ENCODE measurements at regions not wholly inside any gene's neighbourhood (a gene's known extent, or its start where the extent isn't known, plus 50 kb on each side); places are given as distances from the start of the nearest gene placed in this dataset.

DNA sequence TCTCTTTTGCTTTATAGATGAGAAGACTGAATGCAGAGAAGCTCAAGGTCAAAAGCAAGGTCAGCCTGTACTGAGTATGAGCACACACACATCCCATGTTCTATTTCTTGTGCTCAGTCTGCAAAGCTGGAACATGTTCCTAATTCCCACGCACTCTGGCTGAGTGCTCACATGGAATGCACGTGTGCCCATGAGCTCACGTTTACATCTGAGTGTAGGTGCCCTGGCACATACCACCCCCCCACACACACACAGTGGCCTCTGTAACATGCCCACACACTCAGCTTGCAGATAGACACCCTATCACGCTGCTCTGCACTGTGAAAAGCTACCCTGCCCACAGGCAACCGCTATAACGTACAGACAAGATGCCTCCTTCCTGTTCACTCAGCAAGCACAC is 700.1 kb downstream of the MED13L start:
- TF ChIP-seq FOXA1 (IDR thresholded peaks at IDR 0.05) (no peak), TAF1 (conservative IDR thresholded peaks at IDR 0.05) (no peak), RXRA (IDR thresholded peaks at IDR 0.05) (no peak), RAD21 (IDR thresholded peaks at IDR 0.05) (no peak), EGR1 (IDR thresholded peaks at IDR 0.05; ENCODE audit: low read depth in 2 of 2) (no peak)
- TF ChIP-seq, protein P1, sequence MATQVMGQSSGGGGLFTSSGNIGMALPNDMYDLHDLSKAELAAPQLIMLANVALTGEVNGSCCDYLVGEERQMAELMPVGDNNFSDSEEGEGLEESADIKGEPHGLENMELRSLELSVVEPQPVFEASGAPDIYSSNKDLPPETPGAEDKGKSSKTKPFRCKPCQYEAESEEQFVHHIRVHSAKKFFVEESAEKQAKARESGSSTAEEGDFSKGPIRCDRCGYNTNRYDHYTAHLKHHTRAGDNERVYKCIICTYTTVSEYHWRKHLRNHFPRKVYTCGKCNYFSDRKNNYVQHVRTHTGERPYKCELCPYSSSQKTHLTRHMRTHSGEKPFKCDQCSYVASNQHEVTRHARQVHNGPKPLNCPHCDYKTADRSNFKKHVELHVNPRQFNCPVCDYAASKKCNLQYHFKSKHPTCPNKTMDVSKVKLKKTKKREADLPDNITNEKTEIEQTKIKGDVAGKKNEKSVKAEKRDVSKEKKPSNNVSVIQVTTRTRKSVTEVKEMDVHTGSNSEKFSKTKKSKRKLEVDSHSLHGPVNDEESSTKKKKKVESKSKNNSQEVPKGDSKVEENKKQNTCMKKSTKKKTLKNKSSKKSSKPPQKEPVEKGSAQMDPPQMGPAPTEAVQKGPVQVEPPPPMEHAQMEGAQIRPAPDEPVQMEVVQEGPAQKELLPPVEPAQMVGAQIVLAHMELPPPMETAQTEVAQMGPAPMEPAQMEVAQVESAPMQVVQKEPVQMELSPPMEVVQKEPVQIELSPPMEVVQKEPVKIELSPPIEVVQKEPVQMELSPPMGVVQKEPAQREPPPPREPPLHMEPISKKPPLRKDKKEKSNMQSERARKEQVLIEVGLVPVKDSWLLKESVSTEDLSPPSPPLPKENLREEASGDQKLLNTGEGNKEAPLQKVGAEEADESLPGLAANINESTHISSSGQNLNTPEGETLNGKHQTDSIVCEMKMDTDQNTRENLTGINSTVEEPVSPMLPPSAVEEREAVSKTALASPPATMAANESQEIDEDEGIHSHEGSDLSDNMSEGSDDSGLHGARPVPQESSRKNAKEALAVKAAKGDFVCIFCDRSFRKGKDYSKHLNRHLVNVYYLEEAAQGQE (IDR thresholded peaks at IDR 0.05): no peak
- TF ChIP-seq, protein P2, sequence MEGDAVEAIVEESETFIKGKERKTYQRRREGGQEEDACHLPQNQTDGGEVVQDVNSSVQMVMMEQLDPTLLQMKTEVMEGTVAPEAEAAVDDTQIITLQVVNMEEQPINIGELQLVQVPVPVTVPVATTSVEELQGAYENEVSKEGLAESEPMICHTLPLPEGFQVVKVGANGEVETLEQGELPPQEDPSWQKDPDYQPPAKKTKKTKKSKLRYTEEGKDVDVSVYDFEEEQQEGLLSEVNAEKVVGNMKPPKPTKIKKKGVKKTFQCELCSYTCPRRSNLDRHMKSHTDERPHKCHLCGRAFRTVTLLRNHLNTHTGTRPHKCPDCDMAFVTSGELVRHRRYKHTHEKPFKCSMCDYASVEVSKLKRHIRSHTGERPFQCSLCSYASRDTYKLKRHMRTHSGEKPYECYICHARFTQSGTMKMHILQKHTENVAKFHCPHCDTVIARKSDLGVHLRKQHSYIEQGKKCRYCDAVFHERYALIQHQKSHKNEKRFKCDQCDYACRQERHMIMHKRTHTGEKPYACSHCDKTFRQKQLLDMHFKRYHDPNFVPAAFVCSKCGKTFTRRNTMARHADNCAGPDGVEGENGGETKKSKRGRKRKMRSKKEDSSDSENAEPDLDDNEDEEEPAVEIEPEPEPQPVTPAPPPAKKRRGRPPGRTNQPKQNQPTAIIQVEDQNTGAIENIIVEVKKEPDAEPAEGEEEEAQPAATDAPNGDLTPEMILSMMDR (IDR thresholded peaks at IDR 0.05; ENCODE audit: low read depth, low read length, missing input control): no peak
- TF ChIP-seq, protein P3, sequence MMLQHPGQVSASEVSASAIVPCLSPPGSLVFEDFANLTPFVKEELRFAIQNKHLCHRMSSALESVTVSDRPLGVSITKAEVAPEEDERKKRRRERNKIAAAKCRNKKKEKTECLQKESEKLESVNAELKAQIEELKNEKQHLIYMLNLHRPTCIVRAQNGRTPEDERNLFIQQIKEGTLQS (IDR thresholded peaks at IDR 0.05): no peak

Data from liver (tissue), 3 donors.